ENCODE measurements at regions not wholly inside any gene's neighbourhood (a gene's known extent, or its start where the extent isn't known, plus 50 kb on each side); places are given as distances from the start of the nearest gene placed in this dataset.

DNA sequence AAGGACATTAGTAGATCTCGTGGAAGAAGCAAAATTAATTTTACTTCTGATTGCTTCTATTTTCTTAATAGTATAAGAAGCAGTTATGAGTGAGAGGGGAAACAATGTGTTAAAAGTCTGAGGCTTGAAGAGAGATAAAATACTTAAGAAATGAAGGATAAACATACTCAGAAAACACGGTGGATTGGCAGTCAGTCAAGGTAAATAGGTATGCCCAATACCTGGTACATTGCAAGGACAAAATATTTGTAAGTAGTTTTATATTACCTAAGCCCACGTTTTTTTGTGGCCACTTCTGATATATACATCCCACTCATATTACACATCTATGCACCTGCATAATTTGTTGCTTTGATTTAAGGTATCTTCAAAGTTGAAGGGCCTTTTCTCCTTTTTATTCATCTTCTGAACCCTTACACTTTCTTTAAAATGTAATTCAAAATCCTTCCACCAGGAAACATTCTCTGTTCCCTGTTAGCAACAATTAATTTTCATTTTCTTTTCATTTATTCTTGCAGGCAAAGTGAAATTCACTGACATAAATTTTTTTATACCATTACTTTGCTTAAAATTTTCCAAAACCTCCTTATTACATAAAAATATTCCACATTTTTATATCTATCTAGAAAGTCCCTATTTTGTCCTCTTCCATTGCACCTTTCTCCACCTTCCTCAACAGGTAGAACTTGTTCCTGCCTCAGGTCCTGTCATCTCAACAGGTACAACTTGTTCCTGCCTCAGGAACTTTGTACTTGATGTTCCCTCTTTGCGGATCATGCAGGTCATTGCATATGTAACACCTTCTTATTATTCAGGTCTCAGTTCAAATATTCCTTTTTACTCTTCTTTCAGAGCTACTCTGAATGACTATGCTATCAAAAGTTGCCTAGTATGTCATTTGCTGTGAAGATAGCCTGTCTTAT is 755.7 kb upstream of the ALCAM start:
- TF ChIP-seq, protein P1, sequence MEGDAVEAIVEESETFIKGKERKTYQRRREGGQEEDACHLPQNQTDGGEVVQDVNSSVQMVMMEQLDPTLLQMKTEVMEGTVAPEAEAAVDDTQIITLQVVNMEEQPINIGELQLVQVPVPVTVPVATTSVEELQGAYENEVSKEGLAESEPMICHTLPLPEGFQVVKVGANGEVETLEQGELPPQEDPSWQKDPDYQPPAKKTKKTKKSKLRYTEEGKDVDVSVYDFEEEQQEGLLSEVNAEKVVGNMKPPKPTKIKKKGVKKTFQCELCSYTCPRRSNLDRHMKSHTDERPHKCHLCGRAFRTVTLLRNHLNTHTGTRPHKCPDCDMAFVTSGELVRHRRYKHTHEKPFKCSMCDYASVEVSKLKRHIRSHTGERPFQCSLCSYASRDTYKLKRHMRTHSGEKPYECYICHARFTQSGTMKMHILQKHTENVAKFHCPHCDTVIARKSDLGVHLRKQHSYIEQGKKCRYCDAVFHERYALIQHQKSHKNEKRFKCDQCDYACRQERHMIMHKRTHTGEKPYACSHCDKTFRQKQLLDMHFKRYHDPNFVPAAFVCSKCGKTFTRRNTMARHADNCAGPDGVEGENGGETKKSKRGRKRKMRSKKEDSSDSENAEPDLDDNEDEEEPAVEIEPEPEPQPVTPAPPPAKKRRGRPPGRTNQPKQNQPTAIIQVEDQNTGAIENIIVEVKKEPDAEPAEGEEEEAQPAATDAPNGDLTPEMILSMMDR (IDR thresholded peaks at IDR 0.05; ENCODE audit: low read depth, low read length) = peak; percentile 17
- H3K4me3 ChIP-seq (replicated peaks in 1 of 2; ENCODE audit: low read depth in 2 of 2, low read length in 2 of 2) = no peak overlapping the region
- no peak for DNase-seq (ENCODE audit: low read depth in 2 of 2)

DNA sequence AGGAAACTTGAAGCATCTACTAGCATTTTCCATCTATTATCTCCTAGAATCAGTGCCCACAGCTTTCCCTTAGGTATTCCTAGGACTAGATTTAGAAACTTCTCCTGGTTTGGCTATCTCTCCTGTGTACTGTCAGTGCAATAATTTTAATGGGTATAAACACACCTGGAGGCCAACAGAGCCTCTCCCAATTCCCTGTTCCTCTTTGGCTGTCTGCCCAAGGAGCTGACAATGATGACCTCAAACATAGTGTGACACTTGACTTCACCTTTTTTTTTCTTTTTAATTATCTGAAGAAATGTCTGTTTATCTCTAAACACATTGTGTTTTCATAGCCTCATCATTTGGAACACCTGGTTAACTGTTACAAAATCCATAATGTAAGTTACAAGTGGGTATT is 754.5 kb upstream of the ALCAM start:
- TF ChIP-seq, protein P1 (IDR thresholded peaks at IDR 0.05; ENCODE audit: low read depth, low read length) = no peak
- no peak overlapping the region for H3K4me3 ChIP-seq (replicated peaks in 1 of 2; ENCODE audit: low read depth in 2 of 2, low read length in 2 of 2)
- no peak for DNase-seq (ENCODE audit: low read depth in 2 of 2)

GRCh38 chr3:104614564-104614963 is 752.1 kb upstream of the ALCAM start:
- TF ChIP-seq, protein P1 (IDR thresholded peaks at IDR 0.05; ENCODE audit: low read depth, low read length) = no peak
- no peak for DNase-seq (ENCODE audit: low read depth in 2 of 2)
- no peak overlapping the region for H3K4me3 ChIP-seq (replicated peaks in 1 of 2; ENCODE audit: low read depth in 2 of 2, low read length in 2 of 2)

- TF ChIP-seq, protein P1 (IDR thresholded peaks at IDR 0.05; ENCODE audit: low read depth, low read length) = peak; percentile 69
- DNase-seq (ENCODE audit: low read depth in 2 of 2) = peak; percentile 78 to 82
- H3K4me3 ChIP-seq (replicated peaks in 1 of 2; ENCODE audit: low read depth in 2 of 2, low read length in 2 of 2) = no peak overlapping the region
These were observed 738.4 kb upstream of the ALCAM start for GRCh38 chr3:104628185-104628789.

DNA sequence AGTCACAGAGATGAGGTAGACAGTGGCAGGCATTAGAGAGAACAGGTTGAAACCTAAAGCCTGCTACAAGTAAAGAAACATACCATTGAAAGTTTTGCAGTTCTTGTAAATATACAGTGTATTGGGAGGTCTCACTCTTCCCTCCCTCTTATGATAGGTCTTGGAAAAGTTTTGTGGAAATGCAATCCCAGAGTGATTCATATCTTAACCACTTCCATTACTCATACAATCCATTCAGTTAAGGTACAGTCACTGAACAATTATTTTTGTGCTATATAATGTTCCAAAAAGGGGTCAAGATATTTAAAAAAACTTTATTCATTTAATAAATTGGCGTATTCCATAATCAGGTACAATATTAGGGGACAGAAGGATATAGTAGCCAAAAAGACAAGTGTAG is 737.7 kb upstream of the ALCAM start:
- H3K4me3 ChIP-seq (replicated peaks in 1 of 2; ENCODE audit: low read depth in 2 of 2, low read length in 2 of 2) = no peak overlapping the region
- TF ChIP-seq, protein P1 (IDR thresholded peaks at IDR 0.05; ENCODE audit: low read depth, low read length) = no peak
- peak; percentile 55 to 86 for DNase-seq (ENCODE audit: low read depth in 2 of 2)

DNA sequence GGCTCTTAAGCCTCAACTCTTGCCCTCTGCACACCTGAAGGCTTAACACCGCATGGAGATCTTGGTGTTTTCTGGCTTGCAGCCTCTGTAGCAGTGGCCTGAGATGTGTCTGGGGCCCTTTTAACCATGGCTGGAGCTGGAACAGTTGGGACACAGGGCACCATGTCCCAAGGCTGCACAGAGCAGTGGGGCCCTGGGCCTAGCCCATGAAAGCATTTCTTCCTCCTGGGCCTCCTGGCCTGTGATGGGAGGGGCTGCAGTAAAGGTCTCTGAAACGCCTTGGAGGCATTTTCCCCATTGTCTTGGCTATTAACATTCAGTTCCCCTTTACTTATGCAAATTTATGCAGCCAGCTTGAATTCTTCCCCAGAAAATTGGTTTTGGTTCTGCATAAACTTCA is 735.5 kb upstream of the ALCAM start:
- no peak for DNase-seq (ENCODE audit: low read depth in 2 of 2)
- H3K4me3 ChIP-seq (replicated peaks in 1 of 2; ENCODE audit: low read depth in 2 of 2, low read length in 2 of 2) = no peak overlapping the region
- TF ChIP-seq, protein P1 (IDR thresholded peaks at IDR 0.05; ENCODE audit: low read depth, low read length) = no peak
